OCI-LY1 (cell line): ENCODE measurements at regions not wholly inside any gene's neighbourhood (a gene's known extent, or its start where the extent isn't known, plus 50 kb on each side); places are given as distances from the start of the nearest gene placed in this dataset.

Experiments used
- EZH2 ChIP-seq: fragments of 200-600 bp; sonication (generic), shearing (Covaris generic); IDR thresholded peaks from 2 replicates; pipeline ENCODE4 v1.8.0; 2017; ENCODE audit warnings: borderline replicate concordance, mixed run types, mild to moderate bottlenecking, antibody characterized with exemption, low read length, moderate library complexity, mixed read lengths
- TF ChIP-seq, protein P1 (sequence below): fragments of 200-600 bp; sonication (generic), shearing (Covaris generic); IDR thresholded peaks from 2 replicates; pipeline ENCODE4 v1.5.1; 2017; ENCODE audit warnings: mild to moderate bottlenecking, antibody characterized with exemption, low read length, moderate library complexity, mixed read lengths

DNA sequence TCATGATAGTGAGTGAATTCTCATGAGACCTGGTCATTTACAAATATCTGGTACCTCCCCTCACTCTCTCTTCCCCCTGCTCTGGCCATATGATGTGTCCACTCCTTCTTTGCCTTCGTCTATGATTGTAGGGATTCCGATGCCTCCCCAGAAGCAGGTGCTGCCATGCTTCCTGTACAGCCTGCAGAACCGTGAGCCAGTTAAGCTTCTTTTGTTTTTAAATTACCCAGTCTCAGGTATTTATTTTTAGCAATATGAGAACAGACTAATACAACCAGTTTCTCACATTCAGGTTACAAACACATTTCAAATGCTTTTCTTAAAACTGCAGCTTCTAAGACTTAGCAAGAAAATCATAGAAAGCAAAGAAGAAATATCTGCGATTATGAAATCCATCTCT is 321.2 kb upstream of the CDH7 start:
- TF ChIP-seq, protein P1, sequence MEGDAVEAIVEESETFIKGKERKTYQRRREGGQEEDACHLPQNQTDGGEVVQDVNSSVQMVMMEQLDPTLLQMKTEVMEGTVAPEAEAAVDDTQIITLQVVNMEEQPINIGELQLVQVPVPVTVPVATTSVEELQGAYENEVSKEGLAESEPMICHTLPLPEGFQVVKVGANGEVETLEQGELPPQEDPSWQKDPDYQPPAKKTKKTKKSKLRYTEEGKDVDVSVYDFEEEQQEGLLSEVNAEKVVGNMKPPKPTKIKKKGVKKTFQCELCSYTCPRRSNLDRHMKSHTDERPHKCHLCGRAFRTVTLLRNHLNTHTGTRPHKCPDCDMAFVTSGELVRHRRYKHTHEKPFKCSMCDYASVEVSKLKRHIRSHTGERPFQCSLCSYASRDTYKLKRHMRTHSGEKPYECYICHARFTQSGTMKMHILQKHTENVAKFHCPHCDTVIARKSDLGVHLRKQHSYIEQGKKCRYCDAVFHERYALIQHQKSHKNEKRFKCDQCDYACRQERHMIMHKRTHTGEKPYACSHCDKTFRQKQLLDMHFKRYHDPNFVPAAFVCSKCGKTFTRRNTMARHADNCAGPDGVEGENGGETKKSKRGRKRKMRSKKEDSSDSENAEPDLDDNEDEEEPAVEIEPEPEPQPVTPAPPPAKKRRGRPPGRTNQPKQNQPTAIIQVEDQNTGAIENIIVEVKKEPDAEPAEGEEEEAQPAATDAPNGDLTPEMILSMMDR: no peak
- TF ChIP-seq EZH2: no peak
